Upper lobe of right lung (tissue), 1 donor: ENCODE measurements at regions not wholly inside any gene's neighbourhood (a gene's known extent, or its start where the extent isn't known, plus 50 kb on each side); places are given as distances from the start of the nearest gene placed in this dataset.

ENCODE experiments used
- ATAC-seq: fragments of 200-7000 bp; cut with Tn5 transposase; one replicate; pipeline ENCODE4 v1.9.1; 2020; ENCODE audit warnings: mild to moderate bottlenecking, moderate library complexity
- DNase-seq: peaks from one replicate; pipeline ENCODE4 v3.0.0-alpha.2; 2020
- H3K27ac ChIP-seq: fragments of 200-600 bp; one replicate; pipeline ENCODE4 v1.8.0; 2022
- H3K27me3 ChIP-seq: fragments of 200-600 bp; one replicate; pipeline ENCODE4 v1.8.0; 2022; ENCODE audit warnings: mild to moderate bottlenecking
- H3K36me3 ChIP-seq: fragments of 200-600 bp; one replicate; pipeline ENCODE4 v1.8.0; 2022
- H3K4me1 ChIP-seq: fragments of 200-600 bp; one replicate; pipeline ENCODE4 v1.8.0; 2022
- H3K4me3 ChIP-seq: fragments of 200-600 bp; one replicate; pipeline ENCODE4 v1.8.0; 2022; ENCODE audit warnings: mild to moderate bottlenecking
- H3K9me3 ChIP-seq: fragments of 200-600 bp; one replicate; pipeline ENCODE4 v1.8.0; 2022
- intact Hi-C: fragments of 100-400 bp; cut with DNase I; formaldehyde crosslinking; loops from one replicate; pipeline ENCODE4 v1.11.0; 2022
- TF ChIP-seq, protein P1 (sequence below): fragments of 200-600 bp; IDR thresholded peaks from one replicate; pipeline ENCODE4 v1.8.0; 2022; ENCODE audit warnings: antibody characterized with exemption
- donor health status: DM: no; HTN: yes; CAD: no; lungs with severe emphysema.

DNA sequence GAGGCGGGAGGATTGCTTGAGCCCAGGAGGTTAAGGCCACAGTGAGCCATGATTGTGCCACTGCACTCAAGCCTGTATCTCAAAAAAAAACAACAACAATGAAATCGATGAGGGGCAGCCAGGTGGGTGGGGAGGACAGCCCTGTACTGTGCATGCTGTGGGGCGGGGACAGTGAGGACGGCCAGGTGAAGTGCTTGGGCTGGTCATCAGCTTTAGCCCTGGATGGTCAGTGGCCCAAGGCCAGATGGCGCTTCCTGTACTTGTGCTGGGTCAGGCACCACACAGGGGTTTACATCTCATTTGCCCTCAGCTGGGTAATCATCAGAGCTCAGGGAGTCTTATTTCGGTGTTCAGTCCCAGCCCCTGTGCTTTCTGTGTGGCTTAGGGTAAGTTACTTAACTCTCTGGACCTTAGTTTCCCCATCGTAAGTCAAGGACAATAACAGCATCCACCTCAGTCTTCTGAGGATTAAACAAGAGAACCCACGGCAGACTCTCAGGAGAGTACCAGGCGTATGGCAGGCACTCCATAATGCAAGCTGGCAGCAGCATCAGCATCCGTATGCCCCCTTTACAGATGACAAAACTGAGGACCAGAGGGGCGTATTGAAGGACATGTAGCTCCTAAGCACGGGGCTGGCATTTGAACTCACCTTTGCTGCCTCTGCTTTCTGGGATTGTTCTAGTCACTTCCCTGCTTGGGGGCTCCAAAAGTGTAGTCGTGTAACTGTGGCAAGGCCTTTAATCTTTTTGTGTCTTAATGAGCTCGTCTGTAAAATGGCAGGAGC lies 71.9 kb downstream of the SLC25A47 start:
- ATAC-seq: no peak
- TF ChIP-seq, protein P1, sequence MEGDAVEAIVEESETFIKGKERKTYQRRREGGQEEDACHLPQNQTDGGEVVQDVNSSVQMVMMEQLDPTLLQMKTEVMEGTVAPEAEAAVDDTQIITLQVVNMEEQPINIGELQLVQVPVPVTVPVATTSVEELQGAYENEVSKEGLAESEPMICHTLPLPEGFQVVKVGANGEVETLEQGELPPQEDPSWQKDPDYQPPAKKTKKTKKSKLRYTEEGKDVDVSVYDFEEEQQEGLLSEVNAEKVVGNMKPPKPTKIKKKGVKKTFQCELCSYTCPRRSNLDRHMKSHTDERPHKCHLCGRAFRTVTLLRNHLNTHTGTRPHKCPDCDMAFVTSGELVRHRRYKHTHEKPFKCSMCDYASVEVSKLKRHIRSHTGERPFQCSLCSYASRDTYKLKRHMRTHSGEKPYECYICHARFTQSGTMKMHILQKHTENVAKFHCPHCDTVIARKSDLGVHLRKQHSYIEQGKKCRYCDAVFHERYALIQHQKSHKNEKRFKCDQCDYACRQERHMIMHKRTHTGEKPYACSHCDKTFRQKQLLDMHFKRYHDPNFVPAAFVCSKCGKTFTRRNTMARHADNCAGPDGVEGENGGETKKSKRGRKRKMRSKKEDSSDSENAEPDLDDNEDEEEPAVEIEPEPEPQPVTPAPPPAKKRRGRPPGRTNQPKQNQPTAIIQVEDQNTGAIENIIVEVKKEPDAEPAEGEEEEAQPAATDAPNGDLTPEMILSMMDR: no peak
- Histone ChIP-seq H3K4me1 (peaks cover 14% of the 10 kb centered on the region), H3K36me3 (no peaks in the 10 kb centered on the region), H3K27me3 (no peaks in the 10 kb centered on the region), H3K27ac (no peak overlapping the region), H3K9me3 (no peaks in the 10 kb centered on the region), H3K4me3 (no peak overlapping the region)
- DNase-seq: no peak
- intact Hi-C loops: no loop called here

DNA sequence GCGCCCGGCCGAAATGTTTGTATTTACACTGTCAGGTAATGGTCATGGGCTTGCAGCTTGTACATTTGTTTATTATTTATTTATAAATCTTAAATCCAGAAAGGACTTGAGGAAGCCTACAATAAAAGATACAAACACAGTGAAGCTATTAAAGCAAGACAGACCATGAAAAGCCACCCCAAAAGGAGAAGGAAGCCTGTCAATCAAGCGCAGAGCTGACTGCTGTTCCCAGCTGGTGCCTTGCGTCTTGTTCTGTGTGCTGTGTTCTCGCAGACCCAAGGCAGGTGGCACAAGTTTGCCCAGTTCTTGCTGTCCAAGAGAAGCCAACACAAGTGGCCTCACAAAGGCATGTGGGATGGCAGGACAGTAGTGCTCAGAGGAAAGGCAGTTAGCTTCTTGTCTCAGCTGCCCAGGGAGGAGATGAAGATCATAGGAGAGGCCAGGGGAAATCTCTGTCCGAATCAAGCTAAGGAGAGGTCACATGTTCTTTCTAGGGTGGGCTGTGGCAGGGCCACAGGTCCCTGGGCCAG lies 73.2 kb downstream of the SLC25A47 start:
- peaks cover 13% of the 10 kb centered on the region for H3K4me1 ChIP-seq
- ATAC-seq (no peak), DNase-seq (no peak)
- intact Hi-C loops: no loop called here
- TF ChIP-seq, protein P1: no peak
- H3K9me3 ChIP-seq: no peaks in the 10 kb centered on the region
- no peak overlapping the region for H3K4me3 ChIP-seq
- no peaks in the 10 kb centered on the region for H3K27me3 ChIP-seq
- H3K27ac ChIP-seq: no peak overlapping the region
- no peaks in the 10 kb centered on the region for H3K36me3 ChIP-seq

DNA sequence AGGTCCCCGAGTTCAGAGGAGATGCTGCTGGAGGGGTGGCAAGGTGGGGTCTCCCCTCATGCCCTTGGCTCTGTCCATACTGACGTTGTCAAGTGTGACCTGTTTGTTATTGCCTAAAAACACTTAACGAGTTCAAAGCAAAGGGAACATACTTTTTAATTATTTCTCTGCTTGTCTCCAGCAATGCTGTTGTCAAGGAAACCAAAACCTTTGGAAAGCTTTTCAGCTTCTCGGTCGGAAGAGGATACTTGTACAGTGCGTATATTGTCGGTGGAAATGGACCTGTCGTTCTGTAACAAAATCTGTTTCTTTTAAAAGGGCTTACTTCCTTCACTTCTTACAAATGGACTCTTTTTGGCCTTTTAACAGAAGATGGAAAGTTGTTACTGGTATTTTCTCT lies 73.9 kb downstream of the SLC25A47 start:
- ATAC-seq (no peak), DNase-seq (no peak)
- intact Hi-C loops: no loop called here
- H3K4me1 ChIP-seq: peaks cover 13% of the 10 kb centered on the region
- TF ChIP-seq, protein P1: no peak
- H3K27ac ChIP-seq: no peak overlapping the region
- H3K4me3 ChIP-seq: no peak overlapping the region
- no peaks in the 10 kb centered on the region for H3K27me3 ChIP-seq
- H3K9me3 ChIP-seq: no peaks in the 10 kb centered on the region
- no peaks in the 10 kb centered on the region for H3K36me3 ChIP-seq

DNA sequence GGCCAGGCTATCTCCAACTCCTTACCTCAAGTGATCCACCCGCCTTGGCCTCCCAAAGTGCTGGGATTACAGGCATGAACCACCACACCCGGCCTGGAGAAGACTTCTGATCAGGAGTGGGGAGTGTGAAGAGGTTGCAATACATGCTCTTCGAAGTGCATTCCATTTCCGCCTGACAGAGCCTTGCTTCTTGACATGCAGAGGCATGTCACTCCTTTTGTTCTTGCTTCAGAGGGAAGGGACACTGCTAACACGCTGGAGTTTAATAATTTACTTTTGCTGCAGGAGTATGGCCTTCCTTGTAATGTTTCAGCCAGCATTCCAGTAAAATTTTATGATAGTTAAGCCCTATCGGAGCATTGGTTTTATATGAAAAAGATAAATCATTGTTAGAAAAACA lies 74.9 kb downstream of the SLC25A47 start:
- H3K27me3 ChIP-seq: no peaks in the 10 kb centered on the region
- no peaks in the 10 kb centered on the region for H3K36me3 ChIP-seq
- DNase-seq (no peak), ATAC-seq (no peak)
- intact Hi-C loops: no loop called here
- TF ChIP-seq, protein P1: no peak
- no peak overlapping the region for H3K4me3 ChIP-seq
- no peak overlapping the region for H3K27ac ChIP-seq
- H3K9me3 ChIP-seq: no peaks in the 10 kb centered on the region
- peaks cover 3% of the 10 kb centered on the region for H3K4me1 ChIP-seq

DNA sequence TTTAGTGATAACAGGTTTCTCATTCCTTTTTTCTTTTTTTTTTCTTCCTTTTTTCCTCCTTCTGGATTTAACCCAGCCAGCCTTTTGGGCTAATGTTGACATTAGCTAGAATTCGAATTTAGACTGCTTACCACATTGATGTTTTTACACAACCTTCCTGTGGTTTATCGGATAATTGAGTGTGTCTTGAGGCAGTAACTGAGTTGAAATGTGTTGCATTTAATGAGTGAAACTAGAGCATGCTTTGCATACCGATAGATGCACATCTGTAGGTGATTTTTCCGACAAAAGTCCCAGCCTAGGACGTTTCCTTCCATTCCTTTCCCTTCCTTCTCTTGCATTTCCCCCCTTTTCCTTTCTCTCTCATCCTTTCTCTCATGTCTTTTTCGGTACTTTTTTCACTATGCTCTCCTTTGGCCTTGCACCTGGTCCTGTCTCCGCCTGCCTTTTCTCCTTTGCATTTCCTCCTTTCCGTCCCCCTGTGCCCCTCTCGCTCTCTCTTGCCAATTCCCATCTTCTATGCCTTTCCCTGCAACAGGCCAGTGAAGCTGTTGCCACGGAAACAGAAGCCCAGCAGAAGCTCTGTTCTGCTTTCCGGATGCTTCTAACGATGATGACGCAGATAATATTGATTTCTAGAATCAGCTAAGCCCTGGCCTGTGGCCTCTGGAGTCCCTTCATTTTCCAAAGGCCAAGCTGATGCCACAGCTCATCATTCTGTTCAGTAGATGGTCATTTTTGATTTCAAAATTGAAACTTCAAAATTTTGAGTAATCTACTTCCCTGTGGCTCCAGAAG lies 76.1 kb downstream of the SLC25A47 start:
- Histone ChIP-seq H3K27ac (no peak overlapping the region), H3K4me1 (no peaks in the 10 kb centered on the region), H3K4me3 (no peak overlapping the region), H3K9me3 (no peaks in the 10 kb centered on the region), H3K36me3 (no peaks in the 10 kb centered on the region), H3K27me3 (no peaks in the 10 kb centered on the region)
- DNase-seq (no peak), ATAC-seq (no peak)
- TF ChIP-seq, protein P1: no peak
- intact Hi-C loops: no loop called here
